DMS 273 (cell line): ENCODE measurements at regions not wholly inside any gene's neighbourhood (a gene's known extent, or its start where the extent isn't known, plus 50 kb on each side); places are given as distances from the start of the nearest gene placed in this dataset.

ENCODE experiments used
- DNase-seq: peaks from one replicate; lab custom pipeline; 2025; ENCODE audit not compliant: unreplicated experiment; lab: John Stamatoyannopoulos, UW

DNA sequence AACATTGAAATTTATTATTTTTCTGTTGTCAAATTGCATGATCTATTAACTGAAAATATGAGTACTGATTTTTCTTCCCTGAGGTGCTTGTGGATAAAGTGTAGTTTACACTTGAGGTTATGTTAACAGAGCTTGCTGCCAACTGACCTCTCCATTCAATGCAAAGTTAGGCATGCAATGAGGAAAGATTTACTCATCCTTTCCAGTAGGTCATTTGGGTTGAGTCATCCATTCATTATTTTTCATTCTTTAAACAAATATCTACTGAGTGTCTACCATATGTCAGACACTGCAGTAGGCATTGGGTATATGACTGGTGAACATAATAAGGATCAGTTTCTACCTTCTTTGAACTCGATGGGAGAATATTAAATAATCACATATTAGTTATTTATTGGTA, 604.1 kb downstream of the EDEM1 start:
- DNase-seq = no peak

DNA sequence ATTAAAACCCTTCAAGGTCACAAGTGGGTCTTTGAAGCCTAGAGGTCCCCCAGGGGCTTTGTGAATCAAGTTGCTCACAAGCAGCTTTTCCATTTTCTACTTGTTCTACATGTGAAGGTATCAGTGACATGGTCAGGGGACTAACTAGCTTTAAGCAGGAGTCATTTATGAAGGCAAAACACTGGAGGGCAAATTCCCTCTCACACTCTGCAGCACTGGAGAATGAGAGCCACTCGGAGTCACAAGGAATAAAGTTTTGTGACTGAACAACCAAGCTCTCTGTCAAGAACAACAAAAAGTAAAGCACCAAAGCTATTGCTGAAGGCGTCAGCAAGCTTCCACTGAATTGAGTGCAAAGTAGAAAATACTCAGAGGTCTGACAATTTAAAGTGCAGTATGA, 609.0 kb downstream of the EDEM1 start:
- DNase-seq = no peak

DNA sequence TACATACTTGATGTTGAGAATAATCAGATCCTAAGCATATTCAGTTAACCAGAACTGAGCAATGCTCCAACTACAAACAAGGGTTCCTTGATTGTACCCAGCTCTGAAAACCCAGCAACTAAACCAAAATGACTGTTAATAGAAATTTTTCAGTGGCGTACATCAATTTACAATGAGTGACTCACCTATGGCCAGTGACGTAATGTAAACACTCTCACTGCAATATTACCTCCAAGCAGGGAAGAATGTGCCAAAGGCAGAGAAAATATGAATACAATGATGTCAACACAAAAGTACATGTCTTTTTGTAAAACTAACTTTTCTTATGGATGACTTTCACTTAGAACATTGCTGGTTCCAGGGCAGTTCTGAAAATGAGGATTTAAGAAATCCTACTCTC, 611.3 kb downstream of the EDEM1 start:
- no peak for DNase-seq

DNA sequence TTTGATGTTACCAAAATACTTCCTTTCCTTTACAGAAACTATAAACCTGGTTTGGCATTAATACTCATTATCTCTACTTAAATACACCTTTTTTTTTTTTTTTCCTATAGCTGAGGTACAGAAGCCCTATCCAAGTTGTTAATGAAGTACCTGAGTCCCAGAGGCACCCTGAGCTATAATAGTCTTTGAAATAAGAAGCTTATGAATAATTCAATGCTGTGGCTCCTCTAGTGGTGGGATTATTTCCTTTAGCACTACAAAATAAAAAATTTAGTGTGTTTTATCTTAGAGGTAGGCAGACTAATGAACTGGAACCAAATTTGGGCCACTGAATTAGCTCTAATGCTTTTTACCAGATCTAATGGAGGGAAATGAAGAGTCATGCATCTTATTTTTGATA, 611.9 kb downstream of the EDEM1 start:
- no peak for DNase-seq

DNA sequence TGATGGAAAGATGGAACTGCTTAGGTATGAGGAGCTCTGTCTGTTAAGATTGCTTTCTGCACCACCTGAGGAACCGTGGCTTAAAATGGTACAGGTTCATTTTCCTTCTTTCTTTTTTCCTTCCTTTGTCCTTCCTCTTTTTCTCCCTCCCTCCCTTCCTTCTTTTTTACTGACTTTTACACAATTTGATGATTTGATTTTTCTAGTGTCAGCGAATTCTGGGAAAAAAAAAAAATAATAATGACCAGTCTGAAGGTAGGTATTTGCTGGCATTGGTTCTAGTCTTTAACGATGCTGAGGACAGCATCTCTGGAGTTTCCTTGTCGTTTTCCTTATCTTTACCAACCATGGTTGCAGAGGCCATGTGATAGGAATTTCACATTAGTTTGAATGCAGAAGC, 613.5 kb downstream of the EDEM1 start:
- DNase-seq = no peak

DNA sequence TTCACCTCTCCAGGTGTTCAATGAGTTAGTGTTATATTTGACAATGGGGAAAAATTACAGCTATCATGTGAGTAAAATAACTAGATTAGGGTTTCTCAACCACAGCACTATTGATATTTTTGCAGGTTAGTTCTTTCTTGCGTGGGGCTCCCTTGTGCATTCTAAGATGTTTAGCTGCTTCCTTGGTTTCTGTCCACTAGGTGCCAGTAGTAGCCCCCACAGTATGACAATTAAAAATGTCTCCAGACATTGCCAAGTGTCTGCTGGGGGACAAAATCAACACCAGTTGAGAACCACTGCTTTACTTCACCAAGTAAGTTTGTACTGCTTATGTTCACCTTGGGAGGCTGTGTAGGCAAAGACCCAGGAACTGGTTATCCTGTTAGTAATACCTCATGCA, 618.7 kb downstream of the EDEM1 start:
- no peak for DNase-seq

DNA sequence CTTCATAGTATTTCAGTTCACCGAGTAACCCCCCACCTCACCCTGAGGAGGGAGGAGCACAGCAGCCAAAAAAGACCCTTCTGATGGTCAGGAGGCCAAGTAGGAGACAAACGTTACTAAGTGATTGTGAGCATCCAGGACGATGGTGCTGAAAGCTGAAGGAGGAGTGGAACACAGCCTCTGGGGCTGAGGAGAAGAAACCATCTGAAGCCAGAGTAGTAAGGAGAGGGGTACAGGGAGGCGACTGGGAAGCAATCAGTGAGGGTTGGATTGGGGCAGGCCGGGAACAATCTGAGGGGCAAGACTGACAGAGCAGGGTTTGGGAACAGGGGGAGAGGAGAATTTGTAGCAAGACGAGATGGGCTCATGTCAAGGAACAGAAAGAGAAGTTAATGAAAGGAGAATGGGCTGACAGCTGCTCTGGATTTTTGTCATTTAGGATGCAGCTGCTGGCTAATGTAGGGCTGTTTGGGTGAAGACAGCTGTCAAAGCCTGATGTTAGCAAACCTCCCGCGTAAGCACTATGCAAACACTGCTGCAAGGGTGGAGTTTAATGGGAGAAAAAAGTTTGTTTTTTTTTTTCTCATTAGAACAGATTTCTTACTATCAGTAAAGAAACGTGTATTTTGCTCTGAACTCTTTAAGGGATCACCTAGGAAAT, 622.2 kb downstream of the EDEM1 start:
- DNase-seq = no peak

DNA sequence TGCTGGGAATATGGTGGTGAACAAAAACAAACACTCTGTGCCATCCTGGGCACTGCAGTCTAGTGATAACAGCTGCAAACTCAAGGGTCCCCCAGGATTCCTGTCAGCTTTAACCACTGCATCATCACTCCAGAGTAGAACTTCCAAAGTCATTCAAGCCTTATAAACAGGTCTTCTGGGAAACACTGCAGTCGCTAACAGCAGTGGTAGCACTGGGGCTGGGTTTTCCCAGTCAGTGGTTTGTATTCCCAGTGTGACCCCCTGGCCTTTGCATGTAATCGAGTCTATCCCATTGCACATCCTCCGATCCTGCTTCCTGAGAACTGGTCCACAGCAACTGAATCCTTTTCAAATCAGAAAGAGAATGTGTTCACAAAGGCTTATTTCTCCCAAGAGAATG, 623.5 kb downstream of the EDEM1 start:
- DNase-seq = no peak

DNA sequence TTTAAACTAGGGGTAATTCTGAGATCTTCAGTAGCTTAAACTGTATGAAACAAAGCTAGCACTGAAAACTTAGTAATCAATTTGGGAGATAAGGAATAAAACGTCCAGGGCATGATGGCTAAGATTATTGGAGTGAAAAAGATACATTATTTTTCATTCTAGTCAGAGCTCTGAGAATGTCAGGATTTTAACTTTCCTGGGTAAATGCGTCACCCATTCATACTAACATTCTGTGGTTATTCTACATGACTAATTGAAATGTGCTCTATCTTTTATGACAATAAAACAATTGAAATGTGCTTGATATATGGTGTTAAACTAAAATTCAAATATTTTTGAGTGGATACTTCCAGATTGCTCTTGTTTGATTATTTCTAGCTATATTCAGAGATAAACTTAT, 626.0 kb downstream of the EDEM1 start:
- DNase-seq = no peak

DNA sequence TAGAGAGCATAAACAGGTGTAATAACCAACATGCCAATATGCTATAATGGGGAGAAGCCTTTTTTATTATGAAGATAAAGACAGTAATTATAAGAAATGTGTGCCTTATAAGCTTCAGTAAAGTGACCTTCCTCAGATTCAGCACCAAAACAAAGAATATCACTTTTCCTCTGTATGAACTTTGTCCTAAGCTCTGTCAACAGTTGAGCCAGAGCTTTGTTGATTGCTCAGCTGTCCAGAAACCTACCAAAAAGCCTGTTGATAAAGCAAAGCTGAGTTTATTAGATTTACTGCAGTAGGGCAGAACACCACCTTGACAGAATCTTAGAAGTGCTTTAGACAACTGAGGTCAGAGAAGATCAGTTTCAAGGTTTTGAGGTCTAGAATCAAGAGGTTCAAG, 635.3 kb downstream of the EDEM1 start:
- no peak for DNase-seq

DNA sequence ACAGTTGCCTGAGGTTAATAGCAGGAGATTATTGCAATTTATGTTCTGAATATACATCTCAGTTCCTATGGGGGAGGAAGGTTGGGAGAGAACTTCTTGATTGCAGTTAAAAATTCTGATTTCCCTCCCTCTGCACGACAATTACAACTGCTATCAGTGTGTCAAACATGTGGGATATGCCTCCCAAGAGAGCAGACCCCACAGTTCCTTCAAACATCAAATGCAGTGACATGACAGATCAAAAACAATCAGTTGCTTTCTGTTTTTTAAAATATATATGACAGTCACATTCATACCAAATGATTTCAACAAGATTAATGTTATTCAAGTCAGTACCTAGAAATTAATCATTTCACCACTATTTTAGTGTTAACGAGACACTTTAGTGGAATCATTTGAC, 639.0 kb downstream of the EDEM1 start:
- no peak for DNase-seq

DNA sequence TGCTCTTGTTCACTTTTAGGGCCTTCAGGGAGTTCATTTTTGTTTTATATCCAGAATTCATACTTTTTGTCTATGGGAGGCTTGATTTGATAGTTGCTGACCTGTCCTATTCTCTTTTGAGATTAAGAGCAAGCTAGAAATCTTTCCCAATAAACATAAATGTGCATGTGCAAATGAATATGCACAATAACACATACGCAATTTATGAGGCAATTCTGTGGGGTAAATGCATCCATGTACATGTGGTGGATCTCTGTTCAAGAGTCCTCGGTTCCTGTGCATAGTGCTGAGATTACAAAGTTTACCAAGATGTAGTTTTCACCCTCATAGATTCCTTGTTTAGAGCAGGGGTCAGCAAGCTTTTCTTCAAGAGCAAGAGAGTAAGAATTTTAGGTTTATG, 640.7 kb downstream of the EDEM1 start:
- DNase-seq = no peak

DNA sequence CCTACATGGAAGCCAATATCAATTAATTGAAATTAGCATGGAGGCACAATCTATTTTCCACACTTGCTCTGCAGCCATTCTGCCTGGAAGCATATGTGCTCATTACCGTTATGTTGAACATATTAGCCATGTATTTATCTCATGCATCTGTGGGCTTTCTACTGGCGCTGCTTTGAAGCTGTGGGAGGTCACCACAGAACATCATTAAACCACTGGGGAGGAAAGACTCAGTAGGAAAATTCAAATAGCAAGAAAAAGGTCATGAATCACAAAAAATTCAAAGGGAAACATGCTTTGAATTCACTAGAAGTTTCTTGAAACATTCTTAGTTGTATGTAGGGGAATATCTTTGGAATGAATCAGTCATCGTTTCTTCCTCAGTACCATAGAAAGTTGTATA, 652.5 kb downstream of the EDEM1 start:
- DNase-seq = no peak

DNA sequence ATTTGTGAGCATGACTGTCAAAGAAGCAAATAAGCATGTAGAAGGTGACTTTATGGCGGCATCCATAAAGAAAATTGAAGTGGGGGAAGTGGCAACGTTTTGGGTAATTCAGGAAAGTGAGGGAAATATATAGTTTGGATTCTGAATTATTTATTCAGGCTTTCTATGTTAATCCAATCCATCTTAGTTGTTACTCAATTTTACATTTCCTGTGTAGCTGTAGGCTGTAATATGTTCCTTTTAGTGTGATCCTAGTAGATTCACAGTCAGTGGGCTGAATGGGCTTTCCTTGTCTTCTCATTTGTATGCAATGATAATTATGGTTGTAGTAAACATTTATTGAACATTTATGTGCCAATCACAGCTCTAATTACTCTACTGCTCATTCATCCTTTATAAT, 654.1 kb downstream of the EDEM1 start:
- no peak for DNase-seq

DNA sequence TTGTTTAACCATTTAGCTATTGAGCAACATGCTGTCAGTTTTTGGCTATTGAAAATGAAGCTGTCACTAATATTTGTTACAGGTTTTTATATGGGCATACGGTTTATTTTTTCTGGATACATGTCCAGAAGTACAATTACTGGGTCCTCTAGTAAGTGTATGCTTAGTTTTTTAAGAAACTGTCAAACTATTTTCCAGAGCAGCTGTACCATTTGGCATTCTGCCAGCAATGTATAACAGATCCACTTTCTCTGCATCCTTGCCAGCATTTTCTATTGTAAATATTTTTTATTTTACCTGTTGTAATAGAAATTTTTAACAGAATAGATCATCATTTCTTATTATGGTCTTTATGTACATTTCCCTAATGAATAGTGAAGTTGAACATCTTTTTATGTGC, 658.8 kb downstream of the EDEM1 start:
- DNase-seq = no peak

DNA sequence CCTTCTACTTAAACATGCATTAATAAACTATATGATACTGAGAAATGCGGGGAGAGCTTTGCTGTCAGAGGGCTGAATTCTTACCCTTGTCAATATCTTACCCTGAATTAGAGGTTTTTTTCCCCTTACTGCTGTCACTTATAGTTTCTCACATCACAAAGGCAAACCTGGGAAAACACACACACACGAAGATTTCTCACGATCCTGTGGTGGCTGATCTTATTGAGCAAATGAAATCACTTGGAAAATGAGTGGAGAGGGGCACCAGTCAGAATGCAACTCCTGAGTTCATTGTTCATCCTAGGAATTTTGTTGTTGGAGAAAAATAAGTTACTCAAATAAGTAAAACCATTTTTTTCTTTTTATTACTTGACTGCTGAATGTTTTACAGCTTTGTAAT, 673.6 kb downstream of the EDEM1 start:
- DNase-seq = no peak

DNA sequence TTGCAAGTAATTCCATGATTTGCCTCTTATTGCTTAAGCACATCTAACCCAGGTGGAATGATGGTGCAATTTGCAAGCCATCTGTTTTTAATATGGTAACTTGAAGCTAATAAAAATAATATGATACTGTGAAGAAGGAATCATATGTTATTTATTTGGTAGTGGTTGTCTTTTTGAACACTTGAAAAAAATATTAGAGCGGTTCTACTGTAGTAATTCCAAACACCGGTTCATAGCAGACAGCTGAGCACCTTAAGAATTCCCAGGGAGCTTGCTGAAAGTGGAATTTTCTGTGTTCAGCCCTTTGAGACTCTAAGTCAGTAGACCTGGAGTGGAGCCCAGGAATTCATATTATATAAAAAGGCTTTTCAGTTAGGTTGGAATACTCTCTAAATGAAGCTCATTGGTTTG, 687.4 kb downstream of the EDEM1 start:
- no peak for DNase-seq

DNA sequence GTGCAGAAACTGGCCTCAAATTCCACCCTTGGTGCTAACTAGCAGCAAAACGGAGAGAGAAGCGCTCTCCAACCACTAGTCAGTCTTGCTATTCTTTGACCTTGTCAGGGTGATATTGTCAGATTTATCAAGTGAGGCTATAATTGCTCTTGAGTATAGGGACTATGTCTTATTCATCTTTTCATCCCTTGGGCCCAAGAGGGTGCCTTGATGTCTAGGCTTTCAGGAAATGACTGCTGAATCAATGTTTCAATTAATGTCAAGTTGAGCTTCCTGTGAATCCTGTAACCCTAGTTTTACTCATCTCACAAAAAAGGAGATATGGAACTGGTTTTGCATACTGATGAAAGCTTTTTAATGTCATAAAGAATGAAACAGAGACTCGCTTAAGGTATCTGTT, 701.3 kb downstream of the EDEM1 start:
- no peak for DNase-seq

DNA sequence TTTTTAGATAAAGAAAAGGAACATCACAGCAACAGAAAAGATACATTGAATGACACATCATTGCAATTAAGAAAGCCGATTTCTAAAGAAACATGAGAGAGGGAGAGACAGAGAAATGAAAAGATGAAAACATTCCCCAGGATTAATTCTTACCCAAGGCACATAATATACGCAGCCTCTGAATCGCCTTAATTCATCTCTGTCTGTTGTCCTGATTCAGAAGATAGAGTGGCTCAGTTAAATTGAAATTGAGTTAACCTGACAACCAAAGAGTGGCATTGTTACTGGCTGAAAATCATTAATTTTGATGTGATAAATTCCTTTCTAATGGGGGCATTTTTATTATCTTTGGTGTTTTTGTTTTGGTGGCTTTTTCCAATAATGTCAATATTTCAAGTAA, 701.9 kb downstream of the EDEM1 start:
- no peak for DNase-seq

DNA sequence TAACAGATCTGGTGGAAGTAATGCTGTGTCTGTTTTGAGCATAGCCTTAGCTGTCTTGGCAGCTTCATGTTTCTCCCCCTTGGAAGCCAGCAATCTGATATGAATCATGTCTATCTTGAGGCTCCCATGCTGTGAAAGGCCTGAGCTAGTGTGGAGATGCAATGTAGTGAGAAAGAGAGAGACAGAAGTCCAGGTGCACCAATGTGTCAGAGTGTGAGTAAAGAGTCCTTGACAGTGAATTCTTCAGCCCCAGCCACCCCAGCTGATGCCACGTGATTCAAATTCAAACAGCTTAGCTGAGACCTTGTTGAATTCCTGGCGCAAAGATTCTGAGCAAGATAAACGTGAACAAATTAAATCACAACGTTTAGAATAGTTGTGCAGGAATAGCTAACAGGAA, 704.2 kb downstream of the EDEM1 start:
- DNase-seq = no peak

DNA sequence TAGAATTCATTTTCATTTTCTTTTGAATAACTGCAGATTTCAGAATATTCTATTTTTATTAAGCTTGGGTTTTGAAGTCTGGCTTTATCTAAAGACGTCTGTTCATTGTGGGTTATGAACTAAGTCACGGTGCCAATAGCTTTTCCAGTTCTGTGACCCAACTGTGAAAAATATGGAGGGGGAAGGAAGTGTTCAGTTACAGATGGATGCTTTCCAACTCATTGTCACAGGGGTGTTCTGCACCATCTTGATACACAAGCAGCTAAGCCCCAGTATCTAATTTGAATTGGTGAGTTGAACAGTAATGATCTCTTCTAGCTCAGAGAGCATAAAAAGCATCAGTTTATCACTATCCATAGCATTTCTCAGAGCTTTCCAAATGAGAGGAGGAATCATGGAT, 710.6 kb downstream of the EDEM1 start:
- DNase-seq = no peak

DNA sequence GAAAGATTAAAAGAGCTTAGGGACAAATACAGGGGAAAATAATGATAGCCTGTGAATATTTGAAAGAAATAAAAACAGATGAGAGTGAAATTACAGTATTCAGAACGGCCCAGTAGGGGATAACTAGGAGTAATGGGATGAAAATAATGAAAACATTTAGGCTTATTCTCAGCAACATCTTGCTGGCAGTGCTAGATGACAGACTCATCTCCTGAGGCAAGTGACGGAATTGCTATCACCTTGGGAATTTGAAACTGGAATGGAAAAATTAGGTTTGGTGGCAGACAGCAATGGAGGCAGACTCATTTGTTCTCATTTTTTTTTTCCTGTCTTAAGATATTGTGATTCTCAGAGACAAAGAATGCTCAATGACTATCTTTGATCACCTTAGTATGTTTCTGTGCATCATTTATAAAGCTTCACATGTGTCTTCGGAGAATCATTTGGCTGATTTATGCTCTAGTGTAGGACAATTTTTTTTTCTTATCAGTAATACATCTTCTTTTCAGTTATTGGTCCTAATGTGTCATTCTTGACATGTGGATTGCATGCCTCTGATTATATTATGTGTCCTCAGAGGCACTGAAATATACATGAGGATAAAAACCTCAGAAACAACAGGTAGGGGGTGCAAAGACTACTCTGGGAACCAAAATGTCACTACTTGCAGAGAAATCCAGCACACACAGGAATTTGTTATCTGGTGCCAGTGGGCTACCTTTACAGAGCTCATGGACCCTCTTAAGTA, 711.7 kb downstream of the EDEM1 start:
- DNase-seq = no peak

DNA sequence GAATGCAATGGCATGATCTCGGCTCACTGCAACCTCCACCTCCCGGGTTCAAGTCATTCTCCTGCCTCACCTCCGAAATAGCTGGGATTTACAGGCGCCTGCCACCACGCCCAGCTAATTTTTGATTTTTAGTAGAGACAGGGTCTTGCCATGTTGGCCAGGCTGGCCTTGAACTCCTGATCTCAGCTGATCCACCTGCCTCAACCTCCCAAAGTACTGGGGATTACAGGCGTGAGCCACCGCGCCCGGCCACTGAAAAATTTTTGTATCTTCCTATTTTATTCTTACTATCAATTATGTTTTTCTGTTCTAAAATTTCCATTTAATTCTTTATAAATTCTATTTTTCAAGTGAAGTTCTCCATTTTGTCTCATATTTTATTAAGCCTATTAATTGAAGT, 730.4 kb downstream of the EDEM1 start:
- no peak for DNase-seq
